HCT116 (cell line): ENCODE measurements at regions not wholly inside any gene's neighbourhood (a gene's known extent, or its start where the extent isn't known, plus 50 kb on each side); places are given as distances from the start of the nearest gene placed in this dataset.

Source experiments
- ATAC-seq: fragments of 200-7000 bp; cut with Tn5 transposase; 2 replicates; pipeline ENCODE4 v1.9.1; 2020; ENCODE audit warnings: mild to moderate bottlenecking, moderate library complexity
- BruUV-seq: library from RNA; stranded (reverse); fragments of 400-500 nt; replicated peaks from 2 replicates; lab custom pipeline; 2021; lab: Mats Ljungman, UMichigan
- CTCF ChIA-PET: fragments of 300-600 bp; sonication (Branson Sonifier 250); formaldehyde crosslinking; loops from one replicate; lab custom pipeline; 2021; ENCODE audit warnings: antibody characterized with exemption; lab: Charles Lee
- POLR2A ChIA-PET: fragments of 300-600, 350-600 bp; sonication (Branson Sonifier 250); formaldehyde crosslinking; loops from one replicate; lab custom pipeline; 2021; ENCODE audit warnings: antibody characterized with exemption; lab: Charles Lee
- RAD21 ChIA-PET, 2 experiments: fragments of 300-600 bp; sonication (Branson Sonifier 250); formaldehyde crosslinking; loops; one replicate each; lab custom pipeline; 2023; ENCODE audit warnings: low total read pairs in 2 of 2; ENCODE audit not compliant: uncharacterized antibody in 2 of 2, unreplicated experiment in 2 of 2, low non-redundant PET in 1 of 2; lab: Charles Lee
- DNase-seq: peaks from one replicate; pipeline ENCODE4 v3.0.0-alpha.2; 2010; ENCODE audit warnings: low read depth, low spot score
- H2AFZ ChIP-seq: fragments of 200-600 bp; shearing (Covaris generic), sonication (generic); 2 replicates; pipeline ENCODE4 v1.6.1; 2017; ENCODE audit warnings: low read depth, mixed run types, mixed read lengths, antibody characterized with exemption, low read length; ENCODE audit not compliant: poor library complexity, severe bottlenecking
- H3K27ac ChIP-seq: 2 replicates; pipeline ENCODE4 v1.5.1; 2012; ENCODE audit warnings: low read depth, low read length
- H3K27me3 ChIP-seq: fragments of 200-600 bp; sonication (generic); 2 replicates; pipeline ENCODE4 v1.6.1; 2016; ENCODE audit warnings: mixed run types, low read length, mixed read lengths; ENCODE audit not compliant: insufficient read depth
- H3K36me3 ChIP-seq, 2 experiments: fragments of 200-500 bp in 1 of 2; fragments of 200-600 bp in 1 of 2; sonication (Bioruptor generic) in 1 of 2; sonication (generic) in 1 of 2; 2 replicates each; pipeline versions ENCODE4 v1.5.1 to v1.6.1; 2014 to 2016; ENCODE audit warnings: low read length in 2 of 2, inconsistent platforms in 1 of 2, mixed read lengths in 1 of 2, mixed run types in 1 of 2; ENCODE audit not compliant: insufficient read depth in 2 of 2, control insufficient read depth in 1 of 2
- H3K4me1 ChIP-seq, 2 experiments: fragments of 200-600 bp in 1 of 2; sonication (generic) in 1 of 2; 2 replicates each; pipeline versions ENCODE4 v1.5.1 to v1.6.1; 2012 to 2017; ENCODE audit warnings: low read length in 2 of 2, inconsistent platforms in 1 of 2, mild to moderate bottlenecking in 1 of 2, mixed read lengths in 1 of 2, mixed run types in 1 of 2, moderate library complexity in 1 of 2; ENCODE audit not compliant: insufficient read depth in 2 of 2, control insufficient read depth in 1 of 2
- H3K4me2 ChIP-seq: fragments of 200-600 bp; sonication (generic); 2 replicates; pipeline ENCODE4 v1.6.1; 2017; ENCODE audit warnings: mixed run types, low read length, mixed read lengths
- H3K4me3 ChIP-seq, 2 experiments: fragments of 200-600 bp in 1 of 2; sonication (generic) in 1 of 2; replicated peaks in 1 of 2; 2 replicates each; pipeline ENCODE4 v1.5.1; 2011 to 2016; ENCODE audit warnings: low read length in 2 of 2, control low read depth in 1 of 2, low read depth in 1 of 2, mild to moderate bottlenecking in 1 of 2, mixed read lengths in 1 of 2, mixed run types in 1 of 2
- H3K79me2 ChIP-seq: fragments of 200-600 bp; sonication (generic); 2 replicates; pipeline ENCODE4 v1.6.1; 2017; ENCODE audit warnings: mild to moderate bottlenecking, mixed run types, low read length, moderate library complexity, mixed read lengths; ENCODE audit not compliant: insufficient read depth
- H3K9ac ChIP-seq: fragments of 200-600 bp; sonication (generic); 2 replicates; pipeline ENCODE4 v1.6.1; 2016; ENCODE audit warnings: low read length, mixed read lengths
- H3K9me2 ChIP-seq: fragments of 200-600 bp; sonication (generic), shearing (Covaris generic); 2 replicates; pipeline ENCODE4 v1.6.1; 2017; ENCODE audit warnings: mixed run types, mild to moderate bottlenecking, moderate library complexity; ENCODE audit not compliant: insufficient read depth
- H3K9me3 ChIP-seq, 2 experiments: fragments of 200-500 bp in 1 of 2; fragments of 200-600 bp in 1 of 2; sonication (Bioruptor generic) in 1 of 2; sonication (generic) in 1 of 2; 2 replicates each; pipeline ENCODE4 v1.6.1; 2014 to 2017; ENCODE audit warnings: low read length in 2 of 2, mixed read lengths in 2 of 2, inconsistent platforms in 1 of 2, low read depth in 1 of 2, mild to moderate bottlenecking in 1 of 2, mixed run types in 1 of 2, moderate library complexity in 1 of 2; ENCODE audit not compliant: control insufficient read depth in 1 of 2, insufficient read depth in 1 of 2
- H4K20me1 ChIP-seq: fragments of 200-600 bp; sonication (generic), shearing (Covaris generic); 2 replicates; pipeline ENCODE4 v1.6.1; 2017; ENCODE audit warnings: mixed run types, mild to moderate bottlenecking, moderate library complexity; ENCODE audit not compliant: insufficient read depth
- ELF1 ChIP-seq: IDR thresholded peaks from 2 replicates; pipeline ENCODE4 v1.6.1; 2012; ENCODE audit warnings: low read depth, borderline replicate concordance
- EZH2phosphoT487 ChIP-seq: fragments of 200-600 bp; IDR thresholded peaks from 2 replicates; pipeline ENCODE4 v1.6.1; 2018; ENCODE audit warnings: antibody characterized with exemption, borderline replicate concordance
- FOSL1 ChIP-seq: IDR thresholded peaks from 2 replicates; pipeline ENCODE4 v1.6.1; 2012; ENCODE audit warnings: low read depth
- JUND ChIP-seq: IDR thresholded peaks from 2 replicates; pipeline ENCODE4 v1.6.1; 2012
- POLR2AphosphoS5 ChIP-seq: IDR thresholded peaks from 2 replicates; pipeline ENCODE4 v1.6.1; 2011; ENCODE audit warnings: mild to moderate bottlenecking, low read depth, low read length, moderate library complexity
- SP1 ChIP-seq: IDR thresholded peaks from 2 replicates; pipeline ENCODE4 v1.6.1; 2012; ENCODE audit warnings: low read depth
- SRF ChIP-seq: IDR thresholded peaks from 2 replicates; pipeline ENCODE4 v1.6.1; 2012; ENCODE audit warnings: low read depth
- YY1 ChIP-seq: IDR thresholded peaks from 2 replicates; pipeline ENCODE4 v1.6.1; 2011; ENCODE audit warnings: low read length, low read depth, moderate library complexity, mild to moderate bottlenecking; ENCODE audit not compliant: insufficient replicate concordance; ENCODE audit errors: extremely low read depth
- intact Hi-C: fragments of 100-400 bp; cut with micrococcal nuclease; formaldehyde crosslinking; loops from 2 replicates; pipeline ENCODE4 v1.10.0; 2022
- TF ChIP-seq, protein P1 (sequence below), 3 experiments: fragments of 200-600 bp in 1 of 3; sonication (generic) in 1 of 3; IDR thresholded peaks in 2 of 3; conservative IDR thresholded peaks in 1 of 3; 2 replicates each; pipeline ENCODE4 v1.5.1; 2012 to 2017; ENCODE audit warnings: low read depth in 2 of 3, low read length in 2 of 3, antibody characterized with exemption in 1 of 3, borderline replicate concordance in 1 of 3, control low read depth in 1 of 3, mild to moderate bottlenecking in 1 of 3, mixed read lengths in 1 of 3, mixed run types in 1 of 3, moderate library complexity in 1 of 3; ENCODE audit not compliant: insufficient read depth in 1 of 3
- TF ChIP-seq, protein P2 (sequence below): IDR thresholded peaks from 2 replicates; pipeline ENCODE4 v1.6.1; 2012; ENCODE audit warnings: low read depth

DNA sequence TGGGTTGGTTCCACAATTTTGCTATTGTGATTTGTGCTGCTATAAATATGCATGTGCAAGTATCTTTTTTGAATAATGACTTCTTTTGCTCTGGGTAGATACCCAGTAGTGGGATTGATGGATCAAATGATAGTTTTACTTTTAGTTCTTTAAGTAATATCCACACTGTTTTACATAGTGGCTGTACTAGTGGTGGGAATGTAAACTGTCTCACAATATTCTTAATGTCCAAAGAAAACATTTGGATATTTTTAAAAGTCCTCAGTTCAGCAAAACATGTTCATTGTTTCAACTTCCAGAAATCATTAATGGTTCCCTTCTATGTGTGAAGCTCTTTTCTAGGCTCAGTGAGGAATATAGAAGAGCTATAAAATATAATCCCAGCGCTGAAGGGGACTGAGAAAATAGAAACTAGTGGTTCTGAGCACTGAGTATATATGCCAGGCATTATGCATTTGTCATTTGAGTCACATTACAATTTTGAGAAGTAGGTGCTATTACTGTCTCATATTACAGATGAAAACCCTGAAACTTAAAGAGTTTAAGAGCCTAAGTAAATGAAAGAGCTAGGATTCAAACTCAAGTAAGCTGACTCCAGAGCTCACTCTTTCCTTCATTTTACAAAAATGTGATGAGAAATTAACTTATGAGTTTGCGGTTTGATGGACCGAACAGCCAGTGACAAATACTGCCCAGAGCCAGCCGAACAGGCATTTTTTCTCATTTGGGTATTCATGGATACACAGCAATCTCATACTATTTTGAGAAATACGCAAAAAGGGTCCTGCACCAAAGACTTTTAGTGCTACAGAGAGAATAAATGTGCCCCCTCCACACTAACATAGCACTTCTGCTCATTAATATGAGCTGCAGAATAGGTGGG lies 250.1 kb downstream of the TBX18 start:
- Histone ChIP-seq H4K20me1 (no peaks in the 10 kb centered on the region), H3K4me3 (no peak overlapping the region), H2AFZ (no peak overlapping the region), H3K4me1 (peaks cover 0 to 2% of the 10 kb centered on the region in 2 experiments; a peak in 2 of 4 replicates), H3K79me2 (no peaks in the 10 kb centered on the region), H3K9me3 (no peaks in the 10 kb centered on the region), H3K27me3 (no peaks in the 10 kb centered on the region), H3K9ac (no peak overlapping the region), H3K4me2 (no peak overlapping the region), H3K36me3 (no peaks in the 10 kb centered on the region), H3K27ac (no peak overlapping the region), H3K9me2 (no peaks in the 10 kb centered on the region)
- no peak for DNase-seq
- POLR2A ChIA-PET: no interaction called here
- TF ChIP-seq SRF: no peak
- TF ChIP-seq, protein P1, sequence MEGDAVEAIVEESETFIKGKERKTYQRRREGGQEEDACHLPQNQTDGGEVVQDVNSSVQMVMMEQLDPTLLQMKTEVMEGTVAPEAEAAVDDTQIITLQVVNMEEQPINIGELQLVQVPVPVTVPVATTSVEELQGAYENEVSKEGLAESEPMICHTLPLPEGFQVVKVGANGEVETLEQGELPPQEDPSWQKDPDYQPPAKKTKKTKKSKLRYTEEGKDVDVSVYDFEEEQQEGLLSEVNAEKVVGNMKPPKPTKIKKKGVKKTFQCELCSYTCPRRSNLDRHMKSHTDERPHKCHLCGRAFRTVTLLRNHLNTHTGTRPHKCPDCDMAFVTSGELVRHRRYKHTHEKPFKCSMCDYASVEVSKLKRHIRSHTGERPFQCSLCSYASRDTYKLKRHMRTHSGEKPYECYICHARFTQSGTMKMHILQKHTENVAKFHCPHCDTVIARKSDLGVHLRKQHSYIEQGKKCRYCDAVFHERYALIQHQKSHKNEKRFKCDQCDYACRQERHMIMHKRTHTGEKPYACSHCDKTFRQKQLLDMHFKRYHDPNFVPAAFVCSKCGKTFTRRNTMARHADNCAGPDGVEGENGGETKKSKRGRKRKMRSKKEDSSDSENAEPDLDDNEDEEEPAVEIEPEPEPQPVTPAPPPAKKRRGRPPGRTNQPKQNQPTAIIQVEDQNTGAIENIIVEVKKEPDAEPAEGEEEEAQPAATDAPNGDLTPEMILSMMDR (IDR thresholded peaks at IDR 0.05 in 2 of 3, conservative IDR thresholded peaks at IDR 0.05 in 1 of 3; ENCODE audit: borderline replicate concordance in 1 of 3, insufficient read depth in 1 of 3, low read depth in 2 of 3, low read length in 2 of 3): peak in 1 of 3 experiments; percentile 29; a peak in 2 of 6 replicates
- no TSS peak for BruUV-seq
- RAD21 ChIA-PET: no interaction called here
- intact Hi-C loops: no loop called here
- ATAC-seq: no peak
- CTCF ChIA-PET: no interaction called here

DNA sequence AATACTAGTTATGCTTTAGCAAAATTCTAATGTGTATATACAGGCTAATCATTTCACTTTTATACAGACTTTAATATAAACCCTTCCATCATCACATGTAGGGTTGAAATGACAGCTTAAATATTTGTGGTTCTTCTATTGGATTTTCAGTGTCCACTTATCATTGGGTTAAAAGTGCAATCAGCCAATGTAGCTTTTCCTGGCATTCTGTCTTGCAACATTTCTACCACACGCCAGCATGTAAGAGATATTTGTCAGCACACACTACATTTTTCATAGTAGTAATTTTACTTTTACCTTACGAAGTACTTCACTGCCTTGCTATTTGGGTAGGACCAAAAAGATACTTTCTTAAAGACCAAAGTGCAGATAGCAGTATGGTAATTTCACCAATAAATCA lies 252.0 kb downstream of the TBX18 start:
- POLR2A ChIA-PET: no interaction called here
- BruUV-seq: no TSS peak
- no peaks in the 10 kb centered on the region for H3K79me2 ChIP-seq
- TF ChIP-seq POLR2AphosphoS5 (no peak), ELF1 (no peak), FOSL1 (no peak), YY1 (no peak), JUND (no peak), EZH2phosphoT487 (no peak), SP1 (no peak), SRF (no peak)
- TF ChIP-seq, protein P2, sequence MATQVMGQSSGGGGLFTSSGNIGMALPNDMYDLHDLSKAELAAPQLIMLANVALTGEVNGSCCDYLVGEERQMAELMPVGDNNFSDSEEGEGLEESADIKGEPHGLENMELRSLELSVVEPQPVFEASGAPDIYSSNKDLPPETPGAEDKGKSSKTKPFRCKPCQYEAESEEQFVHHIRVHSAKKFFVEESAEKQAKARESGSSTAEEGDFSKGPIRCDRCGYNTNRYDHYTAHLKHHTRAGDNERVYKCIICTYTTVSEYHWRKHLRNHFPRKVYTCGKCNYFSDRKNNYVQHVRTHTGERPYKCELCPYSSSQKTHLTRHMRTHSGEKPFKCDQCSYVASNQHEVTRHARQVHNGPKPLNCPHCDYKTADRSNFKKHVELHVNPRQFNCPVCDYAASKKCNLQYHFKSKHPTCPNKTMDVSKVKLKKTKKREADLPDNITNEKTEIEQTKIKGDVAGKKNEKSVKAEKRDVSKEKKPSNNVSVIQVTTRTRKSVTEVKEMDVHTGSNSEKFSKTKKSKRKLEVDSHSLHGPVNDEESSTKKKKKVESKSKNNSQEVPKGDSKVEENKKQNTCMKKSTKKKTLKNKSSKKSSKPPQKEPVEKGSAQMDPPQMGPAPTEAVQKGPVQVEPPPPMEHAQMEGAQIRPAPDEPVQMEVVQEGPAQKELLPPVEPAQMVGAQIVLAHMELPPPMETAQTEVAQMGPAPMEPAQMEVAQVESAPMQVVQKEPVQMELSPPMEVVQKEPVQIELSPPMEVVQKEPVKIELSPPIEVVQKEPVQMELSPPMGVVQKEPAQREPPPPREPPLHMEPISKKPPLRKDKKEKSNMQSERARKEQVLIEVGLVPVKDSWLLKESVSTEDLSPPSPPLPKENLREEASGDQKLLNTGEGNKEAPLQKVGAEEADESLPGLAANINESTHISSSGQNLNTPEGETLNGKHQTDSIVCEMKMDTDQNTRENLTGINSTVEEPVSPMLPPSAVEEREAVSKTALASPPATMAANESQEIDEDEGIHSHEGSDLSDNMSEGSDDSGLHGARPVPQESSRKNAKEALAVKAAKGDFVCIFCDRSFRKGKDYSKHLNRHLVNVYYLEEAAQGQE: no peak

More for the DNA sequence above, 252.0 kb downstream of the TBX18 start:
- no peaks in the 10 kb centered on the region for H3K4me1 ChIP-seq
- H3K9me3 ChIP-seq: no peaks in the 10 kb centered on the region
- H3K4me2 ChIP-seq: no peak overlapping the region
- no peaks in the 10 kb centered on the region for H3K36me3 ChIP-seq
- H3K9me2 ChIP-seq: no peaks in the 10 kb centered on the region
- no peak overlapping the region for H3K4me3 ChIP-seq
- CTCF ChIA-PET: interaction anchor here (1.2 kb wide), 1 partner anchor 91 kb away, joined by 4 read pairs; no protein-coding TSS in a partner anchor
- no peak overlapping the region for H2AFZ ChIP-seq
- intact Hi-C loops: no loop called here
- no peak overlapping the region for H3K27ac ChIP-seq
- no peaks in the 10 kb centered on the region for H3K27me3 ChIP-seq
- no peaks in the 10 kb centered on the region for H4K20me1 ChIP-seq
- no peak overlapping the region for H3K9ac ChIP-seq
- RAD21 ChIA-PET: no interaction called here
- DNase-seq: no peak
- no peak for ATAC-seq
